ENCODE measurements at regions not wholly inside any gene's neighbourhood (a gene's known extent, or its start where the extent isn't known, plus 50 kb on each side); places are given as distances from the start of the nearest gene placed in this dataset.

GRCh38 chr15:87522997-87523396 is 733.5 kb downstream of the NTRK3 start:
- Mint-ChIP-seq H3K36me3 (ENCODE audit: insufficient read depth, unreplicated experiment) (no peaks in the 10 kb centered on the region), H3K27me3 (ENCODE audit: insufficient read depth, unreplicated experiment) (no peaks in the 10 kb centered on the region), H3K9me3 (ENCODE audit: unreplicated experiment) (no peaks in the 10 kb centered on the region), H3K4me3 (ENCODE audit: unreplicated experiment) (no peak overlapping the region), H3K4me1 (ENCODE audit: insufficient read depth, unreplicated experiment) (peaks cover 12% of the 10 kb centered on the region), H3K27ac (ENCODE audit: low read depth, unreplicated experiment) (no peak overlapping the region)
- DNase-seq (ENCODE audit: unreplicated experiment), result no peak
- BruUV-seq (replicated peaks), result no TSS peak
- no peak for TF ChIP-seq CTCF (IDR thresholded peaks at IDR 0.05; ENCODE audit: unreplicated experiment)
- ChIA-PET CTCF (no interaction called here), POLR2A (no interaction called here)
- intact Hi-C loops (cut with micrococcal nuclease), result no loop called here

GRCh38 chr15:87518957-87519356 is 737.6 kb downstream of the NTRK3 start:
- DNase-seq (ENCODE audit: unreplicated experiment), result no peak
- Mint-ChIP-seq H3K4me1 (ENCODE audit: insufficient read depth, unreplicated experiment) (no peaks in the 10 kb centered on the region), H3K4me3 (ENCODE audit: unreplicated experiment) (no peak overlapping the region), H3K27me3 (ENCODE audit: insufficient read depth, unreplicated experiment) (no peaks in the 10 kb centered on the region), H3K27ac (ENCODE audit: low read depth, unreplicated experiment) (no peak overlapping the region), H3K9me3 (ENCODE audit: unreplicated experiment) (no peaks in the 10 kb centered on the region), H3K36me3 (ENCODE audit: insufficient read depth, unreplicated experiment) (no peaks in the 10 kb centered on the region)
- BruUV-seq (replicated peaks), result no TSS peak
- ChIA-PET CTCF (interaction anchor here (1.2 kb wide), 1 partner anchor 22 kb away, joined by 3 read pairs; no protein-coding TSS in a partner anchor), POLR2A (interaction anchor here (0.6 to 0.7 kb wide), 2 partner anchors 16 to 53 kb away, joined by 3 read pairs; no protein-coding TSS in a partner anchor)
- intact Hi-C loops (cut with micrococcal nuclease), result no loop called here
- TF ChIP-seq CTCF (IDR thresholded peaks at IDR 0.05; ENCODE audit: unreplicated experiment), result no peak

GRCh38 chr15:87508086-87508485 is 748.5 kb downstream of the NTRK3 start:
- H3K27ac Mint-ChIP-seq (ENCODE audit: low read depth, unreplicated experiment), result no peak overlapping the region
- no peaks in the 10 kb centered on the region for H3K27me3 Mint-ChIP-seq (ENCODE audit: insufficient read depth, unreplicated experiment)
- no peaks in the 10 kb centered on the region for H3K4me1 Mint-ChIP-seq (ENCODE audit: insufficient read depth, unreplicated experiment)
- intact Hi-C loops (cut with micrococcal nuclease), result no loop called here
- no peak for TF ChIP-seq CTCF (IDR thresholded peaks at IDR 0.05; ENCODE audit: unreplicated experiment)
- ChIA-PET CTCF (interaction anchor here (0.6 to 1.2 kb wide), 4 partner anchors 9 to 290 kb away, joined by 3 read pairs; no protein-coding TSS in a partner anchor), POLR2A (no interaction called here)
- no TSS peak for BruUV-seq (replicated peaks)
- H3K36me3 Mint-ChIP-seq (ENCODE audit: insufficient read depth, unreplicated experiment), result no peaks in the 10 kb centered on the region
- H3K4me3 Mint-ChIP-seq (ENCODE audit: unreplicated experiment), result no peak overlapping the region
- H3K9me3 Mint-ChIP-seq (ENCODE audit: unreplicated experiment), result no peaks in the 10 kb centered on the region
- no peak for DNase-seq (ENCODE audit: unreplicated experiment)

GRCh38 chr15:87502173-87502572 is 754.4 kb downstream of the NTRK3 start:
- no peaks in the 10 kb centered on the region for H3K36me3 Mint-ChIP-seq (ENCODE audit: insufficient read depth, unreplicated experiment)
- BruUV-seq (replicated peaks), result no TSS peak
- no peak overlapping the region for H3K27ac Mint-ChIP-seq (ENCODE audit: low read depth, unreplicated experiment)
- ChIA-PET CTCF (interaction anchor here (0.5 kb wide), 1 partner anchor 471 kb away, joined by 3 read pairs; no protein-coding TSS in a partner anchor), POLR2A (no interaction called here)
- no peak for DNase-seq (ENCODE audit: unreplicated experiment)
- no peak for TF ChIP-seq CTCF (IDR thresholded peaks at IDR 0.05; ENCODE audit: unreplicated experiment)
- H3K4me3 Mint-ChIP-seq (ENCODE audit: unreplicated experiment), result no peak overlapping the region
- no peaks in the 10 kb centered on the region for H3K4me1 Mint-ChIP-seq (ENCODE audit: insufficient read depth, unreplicated experiment)
- no peaks in the 10 kb centered on the region for H3K27me3 Mint-ChIP-seq (ENCODE audit: insufficient read depth, unreplicated experiment)
- no peaks in the 10 kb centered on the region for H3K9me3 Mint-ChIP-seq (ENCODE audit: unreplicated experiment)
- intact Hi-C loops (cut with micrococcal nuclease), result no loop called here

All from MCF 10A (cell line).